HCT116 (cell line): ENCODE measurements at regions not wholly inside any gene's neighbourhood (a gene's known extent, or its start where the extent isn't known, plus 50 kb on each side); places are given as distances from the start of the nearest gene placed in this dataset.

Experiments
- CBX3 ChIP-seq: IDR thresholded peaks from 2 replicates; pipeline ENCODE4 v1.6.1; 2012; ENCODE audit warnings: low read depth
- CTCF ChIP-seq, 3 experiments: fragments of 200-600 bp in 1 of 3; sonication (generic) in 1 of 3; IDR thresholded peaks in 2 of 3; conservative IDR thresholded peaks in 1 of 3; 2 replicates each; pipeline ENCODE4 v1.5.1; 2012 to 2017; ENCODE audit warnings: low read depth in 2 of 3, low read length in 2 of 3, antibody characterized with exemption in 1 of 3, borderline replicate concordance in 1 of 3, control low read depth in 1 of 3, mild to moderate bottlenecking in 1 of 3, mixed read lengths in 1 of 3, mixed run types in 1 of 3, moderate library complexity in 1 of 3; ENCODE audit not compliant: insufficient read depth in 1 of 3
- EGR1 ChIP-seq: IDR thresholded peaks from 2 replicates; pipeline ENCODE4 v1.6.1; 2012; ENCODE audit warnings: low read depth
- ELF1 ChIP-seq: IDR thresholded peaks from 2 replicates; pipeline ENCODE4 v1.6.1; 2012; ENCODE audit warnings: low read depth, borderline replicate concordance
- EZH2phosphoT487 ChIP-seq: fragments of 200-600 bp; IDR thresholded peaks from 2 replicates; pipeline ENCODE4 v1.6.1; 2018; ENCODE audit warnings: antibody characterized with exemption, borderline replicate concordance
- POLR2A ChIP-seq: IDR thresholded peaks from 2 replicates; pipeline ENCODE4 v1.7.0; 2011; ENCODE audit warnings: borderline replicate concordance; ENCODE audit not compliant: insufficient read depth, insufficient read length; ENCODE audit errors: extremely low read depth
- RAD21 ChIP-seq: IDR thresholded peaks from 2 replicates; pipeline ENCODE4 v1.6.1; 2012; ENCODE audit warnings: low read depth, mild to moderate bottlenecking
- REST ChIP-seq: IDR thresholded peaks from 2 replicates; pipeline ENCODE4 v1.6.1; 2012; ENCODE audit warnings: low read depth
- SRF ChIP-seq: IDR thresholded peaks from 2 replicates; pipeline ENCODE4 v1.6.1; 2012; ENCODE audit warnings: low read depth
- TCF7L2 ChIP-seq: IDR thresholded peaks from 2 replicates; pipeline ENCODE4 v1.7.0; 2011; ENCODE audit warnings: borderline replicate concordance, inconsistent platforms; ENCODE audit not compliant: insufficient read depth, insufficient read length; ENCODE audit errors: extremely low read depth
- YY1 ChIP-seq: IDR thresholded peaks from 2 replicates; pipeline ENCODE4 v1.6.1; 2011; ENCODE audit warnings: low read length, low read depth, moderate library complexity, mild to moderate bottlenecking; ENCODE audit not compliant: insufficient replicate concordance; ENCODE audit errors: extremely low read depth

GRCh38 chr3:148126956-148127355 is 570.7 kb upstream of the AGTR1 start:
- TF ChIP-seq POLR2A (no peak), CTCF (IDR thresholded peaks at IDR 0.05 in 2 of 3, conservative IDR thresholded peaks at IDR 0.05 in 1 of 3; ENCODE audit: borderline replicate concordance in 1 of 3, insufficient read depth in 1 of 3, low read depth in 2 of 3, low read length in 2 of 3) (no peak), TCF7L2 (no peak), EZH2phosphoT487 (no peak), YY1 (no peak), CBX3 (no peak), ELF1 (no peak), RAD21 (no peak), EGR1 (no peak), SRF (no peak), REST (no peak)
